Right atrium auricular region (tissue), 2 donors: ENCODE measurements at regions not wholly inside any gene's neighbourhood (a gene's known extent, or its start where the extent isn't known, plus 50 kb on each side); places are given as distances from the start of the nearest gene placed in this dataset.

Experiments
- DNase-seq: peaks from one replicate; pipeline ENCODE4 v3.0.0-alpha.2; 2019; ENCODE audit warnings: low spot score
- H3K27ac ChIP-seq, 2 donors: fragments of 200-600 bp; sonication (generic); 1 replicate in 1 of 2; 2 replicates in 1 of 2; pipeline ENCODE4 v1.5.1; 2016 to 2019
- H3K27me3 ChIP-seq, 2 donors: fragments of 200-600 bp; sonication (generic); one replicate each; pipeline versions ENCODE4 v1.5.1 to v1.6.0; 2017 to 2019
- H3K36me3 ChIP-seq: fragments of 200-600 bp; sonication (generic); one replicate; pipeline ENCODE4 v1.5.1; 2016
- H3K4me1 ChIP-seq, 2 donors: fragments of 200-600 bp; sonication (generic); one replicate each; pipeline versions ENCODE4 v1.5.1 to v1.6.0; 2017 to 2019
- H3K4me3 ChIP-seq, 2 donors: fragments of 200-600 bp; sonication (generic); 1 replicate in 1 of 2; 2 replicates in 1 of 2; pipeline ENCODE4 v1.5.1; 2017 to 2019; ENCODE audit warnings: mild to moderate bottlenecking in 1 of 2, moderate library complexity in 1 of 2
- H3K9me3 ChIP-seq, 2 donors: fragments of 200-600 bp; sonication (generic); one replicate each; pipeline ENCODE4 v1.5.1; 2019
- CTCF ChIP-seq, 2 donors: fragments of 200-600 bp; sonication (generic); IDR thresholded peaks; one replicate each; pipeline ENCODE4 v1.5.1; 2019; ENCODE audit warnings: antibody characterized with exemption in 2 of 2

- no peak for DNase-seq
- H3K4me3 ChIP-seq = no peak overlapping the region
- no peaks in the 10 kb centered on the region for H3K4me1 ChIP-seq
- no peak for TF ChIP-seq CTCF (IDR thresholded peaks at IDR 0.05)
- no peaks in the 10 kb centered on the region for H3K36me3 ChIP-seq
- no peak overlapping the region for H3K27ac ChIP-seq
- no peaks in the 10 kb centered on the region for H3K27me3 ChIP-seq
- H3K9me3 ChIP-seq = no peaks in the 10 kb centered on the region
Observed at GRCh38 chrX:5791721-5792120, 436.9 kb downstream of the NLGN4X start.

GRCh38 chrX:5788910-5789309, 439.8 kb downstream of the NLGN4X start:
- no peak for DNase-seq
- Histone ChIP-seq H3K4me1 (no peaks in the 10 kb centered on the region), H3K36me3 (no peaks in the 10 kb centered on the region), H3K9me3 (no peaks in the 10 kb centered on the region), H3K27me3 (no peaks in the 10 kb centered on the region), H3K4me3 (no peak overlapping the region), H3K27ac (no peak overlapping the region)
- no peak for TF ChIP-seq CTCF (IDR thresholded peaks at IDR 0.05)

- H3K27me3 ChIP-seq = no peaks in the 10 kb centered on the region
- H3K4me1 ChIP-seq = no peaks in the 10 kb centered on the region
- H3K27ac ChIP-seq = no peak overlapping the region
- no peak for DNase-seq
- no peaks in the 10 kb centered on the region for H3K36me3 ChIP-seq
- H3K9me3 ChIP-seq = no peaks in the 10 kb centered on the region
- TF ChIP-seq CTCF (IDR thresholded peaks at IDR 0.05) = no peak
- H3K4me3 ChIP-seq = no peak overlapping the region
Observed at GRCh38 chrX:5780821-5781220, 447.8 kb downstream of the NLGN4X start.

- no peaks in the 10 kb centered on the region for H3K9me3 ChIP-seq
- no peak overlapping the region for H3K27ac ChIP-seq
- no peaks in the 10 kb centered on the region for H3K27me3 ChIP-seq
- no peak overlapping the region for H3K4me3 ChIP-seq
- H3K4me1 ChIP-seq = no peaks in the 10 kb centered on the region
- no peak for TF ChIP-seq CTCF (IDR thresholded peaks at IDR 0.05)
- H3K36me3 ChIP-seq = no peaks in the 10 kb centered on the region
- no peak for DNase-seq
Observed at GRCh38 chrX:5775846-5776430, 452.7 kb downstream of the NLGN4X start.

- TF ChIP-seq CTCF (IDR thresholded peaks at IDR 0.05) = no peak
- Histone ChIP-seq H3K27me3 (no peaks in the 10 kb centered on the region), H3K4me1 (no peaks in the 10 kb centered on the region), H3K9me3 (no peaks in the 10 kb centered on the region), H3K27ac (no peak overlapping the region), H3K4me3 (no peak overlapping the region), H3K36me3 (no peaks in the 10 kb centered on the region)
- DNase-seq = no peak
Observed at GRCh38 chrX:5774446-5774845, 454.2 kb downstream of the NLGN4X start.

GRCh38 chrX:5771441-5771840, 457.2 kb downstream of the NLGN4X start:
- H3K9me3 ChIP-seq = no peaks in the 10 kb centered on the region
- no peaks in the 10 kb centered on the region for H3K27me3 ChIP-seq
- DNase-seq = no peak
- no peak overlapping the region for H3K27ac ChIP-seq
- no peak for TF ChIP-seq CTCF (IDR thresholded peaks at IDR 0.05)
- no peaks in the 10 kb centered on the region for H3K36me3 ChIP-seq
- no peaks in the 10 kb centered on the region for H3K4me1 ChIP-seq
- no peak overlapping the region for H3K4me3 ChIP-seq
